ENCODE measurements at regions not wholly inside any gene's neighbourhood (a gene's known extent, or its start where the extent isn't known, plus 50 kb on each side); places are given as distances from the start of the nearest gene placed in this dataset.

- CTCF ChIA-PET = no interaction called here
- H3K9ac ChIP-seq (ENCODE audit: low read length) = no peak overlapping the region
- BruUV-seq (replicated peaks) = no TSS peak
- no peak overlapping the region for H2AFZ ChIP-seq (ENCODE audit: low read depth, low read length, poor library complexity, severe bottlenecking)
- H3K4me3 ChIP-seq (replicated peaks in 1 of 2; ENCODE audit: low read depth in 1 of 2, low read length in 2 of 2) = no peak overlapping the region
- POLR2A ChIA-PET = no interaction called here
- no peaks in the 10 kb centered on the region for H3K9me2 ChIP-seq (ENCODE audit: insufficient read depth)
- H3K9me3 ChIP-seq (ENCODE audit: control insufficient read depth in 1 of 2, insufficient read depth in 1 of 2, low read depth in 1 of 2, low read length in 2 of 2) = peaks cover 20 to 32% of the 10 kb centered on the region in 2 experiments; a peak in 2 of 4 replicates
- no peaks in the 10 kb centered on the region for H3K4me1 ChIP-seq (ENCODE audit: control insufficient read depth in 1 of 2, insufficient read depth in 2 of 2, low read length in 2 of 2)
- H3K27me3 ChIP-seq (ENCODE audit: insufficient read depth, low read length) = no peaks in the 10 kb centered on the region
- ATAC-seq (no peak), DNase-seq (ENCODE audit: low read depth, low spot score) (no peak)
- RAD21 ChIA-PET (ENCODE audit: low non-redundant PET in 1 of 2, low total read pairs in 2 of 2, uncharacterized antibody in 2 of 2, unreplicated experiment in 2 of 2) = no interaction called here
- no peak overlapping the region for H3K27ac ChIP-seq (ENCODE audit: low read depth, low read length)
- H4K20me1 ChIP-seq (ENCODE audit: insufficient read depth) = no peaks in the 10 kb centered on the region
- intact Hi-C loops (cut with micrococcal nuclease) = no loop called here
- no peaks in the 10 kb centered on the region for H3K36me3 ChIP-seq (ENCODE audit: control insufficient read depth in 1 of 2, insufficient read depth in 2 of 2, low read length in 2 of 2)
- TF ChIP-seq ELF1 (IDR thresholded peaks at IDR 0.05; ENCODE audit: borderline replicate concordance, low read depth) (no peak), FOSL1 (IDR thresholded peaks at IDR 0.05; ENCODE audit: low read depth) (no peak), ZBTB33 (IDR thresholded peaks at IDR 0.05; ENCODE audit: extremely low read depth, insufficient replicate concordance, low read length) (no peak), YY1 (IDR thresholded peaks at IDR 0.05; ENCODE audit: extremely low read depth, insufficient replicate concordance, low read depth, low read length) (no peak), RAD21 (IDR thresholded peaks at IDR 0.05; ENCODE audit: low read depth) (no peak), ZNF274 (IDR thresholded peaks at IDR 0.05; ENCODE audit: low read depth, low read length) (no peak), CBX3 (IDR thresholded peaks at IDR 0.05; ENCODE audit: low read depth) (no peak), MAX (IDR thresholded peaks at IDR 0.05) (no peak), SIN3A (IDR thresholded peaks at IDR 0.05; ENCODE audit: low read depth) (no peak)
- no peak overlapping the region for H3K4me2 ChIP-seq (ENCODE audit: low read length)
- no peaks in the 10 kb centered on the region for H3K79me2 ChIP-seq (ENCODE audit: insufficient read depth, low read length)
Observed at GRCh38 chr16:79480929-79481328, 119.6 kb downstream of the MAF start.
